Stimulated activated CD8-positive, alpha-beta memory T cell treated with anti-CD3 and anti-CD28 coated beads, Interleukin-15, amount 100 ng/mL, for 48 hours (primary cell): ENCODE measurements at regions not wholly inside any gene's neighbourhood (a gene's known extent, or its start where the extent isn't known, plus 50 kb on each side); places are given as distances from the start of the nearest gene placed in this dataset.

Experiments
- DNase-seq, 2 donors: peaks; one replicate each; pipeline ENCODE4 v3.0.0-alpha.2; 2020; ENCODE audit warnings: low read depth in 2 of 2

DNA sequence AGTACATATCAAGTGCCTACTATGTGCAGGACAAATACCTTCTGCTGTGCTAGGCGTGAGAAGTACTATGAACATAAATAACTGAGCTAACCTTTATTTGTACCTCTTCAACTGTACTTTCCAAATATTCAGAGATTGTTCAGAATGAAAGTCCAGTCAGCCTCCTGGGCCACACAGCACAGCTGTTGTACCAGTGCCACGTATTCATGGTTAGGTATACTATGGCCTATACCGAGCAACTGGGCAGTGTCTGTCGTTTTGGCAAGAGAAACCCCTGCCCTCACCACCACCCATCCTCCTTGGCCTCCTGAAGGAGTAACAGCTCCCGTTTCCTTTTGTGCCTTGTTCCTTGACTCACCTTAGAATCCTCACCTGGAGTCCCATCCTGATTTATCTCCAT is 53.0 kb downstream of the RASSF10 start:
- DNase-seq, result no peak

DNA sequence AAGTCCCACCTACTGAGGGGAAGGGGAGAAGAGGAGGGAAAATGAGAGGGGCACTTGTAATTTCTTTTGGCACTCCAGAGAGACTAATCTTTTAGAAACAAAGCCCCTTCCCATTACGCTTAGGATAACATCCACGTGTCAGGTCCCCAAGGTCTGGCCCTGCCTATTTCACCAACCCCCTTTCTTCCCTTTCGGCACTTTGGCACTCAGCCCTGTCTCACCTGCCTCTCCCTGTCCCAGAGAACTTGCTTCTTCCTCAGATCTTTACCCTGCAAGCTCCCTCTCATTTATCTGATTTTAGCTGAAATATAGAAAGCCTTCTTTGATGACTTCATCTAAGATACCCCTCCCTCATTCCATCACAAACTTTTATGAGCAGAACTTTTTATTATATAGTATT is 55.5 kb downstream of the RASSF10 start:
- no peak for DNase-seq

GRCh38 chr11:13065200-13065787 is 56.2 kb downstream of the RASSF10 start:
- DNase-seq, result no peak

- no peak for DNase-seq
These were observed 59.1 kb downstream of the RASSF10 start for GRCh38 chr11:13068211-13068610.

GRCh38 chr11:13073119-13073981 is 64.2 kb downstream of the RASSF10 start:
- DNase-seq, result no peak

DNA sequence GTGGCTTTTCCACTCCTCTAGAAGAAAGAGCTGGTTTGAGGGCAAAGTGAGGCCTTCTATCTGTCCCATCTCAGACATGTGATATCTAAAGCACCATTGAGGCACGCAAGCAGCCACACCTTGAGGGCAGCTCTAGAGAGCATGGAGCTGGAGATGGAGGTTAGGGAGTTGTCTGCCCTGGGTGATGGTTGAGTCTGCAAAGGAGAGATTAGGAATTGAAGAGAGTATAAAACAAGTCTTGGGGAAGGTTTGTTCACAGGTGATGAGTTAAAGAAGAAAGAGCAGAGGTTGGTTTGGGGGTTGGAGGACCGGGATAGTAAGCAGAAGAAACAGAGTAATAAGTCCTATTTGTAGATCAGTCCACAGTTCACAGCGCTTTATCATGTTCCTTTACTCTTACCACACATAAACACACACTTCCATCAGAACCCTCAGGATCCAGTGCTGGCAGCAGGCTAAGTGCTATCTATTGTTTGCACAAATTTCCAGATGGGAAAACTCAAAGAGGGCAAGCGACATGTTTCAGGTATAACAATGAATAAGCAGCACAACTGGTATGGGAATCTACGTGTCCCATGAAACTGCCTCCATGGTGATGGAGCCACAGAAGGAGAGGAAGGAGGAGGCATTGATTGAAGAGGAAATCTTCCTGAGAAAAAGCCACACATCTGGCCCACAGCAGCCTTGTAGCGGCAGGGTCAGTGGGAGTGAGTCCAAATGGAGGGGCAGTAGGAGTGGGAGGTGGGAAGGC is 65.8 kb downstream of the RASSF10 start:
- no peak for DNase-seq

DNA sequence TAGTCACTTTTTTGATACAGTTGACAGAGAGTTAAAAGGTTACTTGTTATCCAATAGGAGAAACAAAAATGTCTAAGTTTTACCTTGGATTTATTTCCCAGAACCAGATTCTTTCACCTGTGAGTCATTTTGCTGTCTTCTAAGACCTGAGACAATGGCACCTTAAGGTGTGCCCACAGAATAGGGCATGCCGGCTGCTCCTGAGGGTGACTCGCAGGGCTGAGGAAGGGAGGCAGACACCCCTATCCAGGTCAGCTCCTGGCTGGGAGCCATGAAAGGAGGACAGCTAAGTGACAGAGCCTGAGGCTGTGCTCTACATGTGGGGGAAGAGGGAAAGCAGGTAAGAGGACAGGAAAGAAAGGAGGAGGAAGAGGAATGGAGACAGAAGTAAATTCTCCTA is 67.8 kb downstream of the RASSF10 start:
- no peak for DNase-seq

- no peak for DNase-seq
These were observed 71.7 kb downstream of the RASSF10 start for GRCh38 chr11:13080861-13081260.

GRCh38 chr11:13082588-13082987 is 73.5 kb downstream of the RASSF10 start:
- no peak for DNase-seq

GRCh38 chr11:13090228-13090708 is 81.2 kb downstream of the RASSF10 start:
- DNase-seq, result no peak

- DNase-seq, result no peak
These were observed 82.3 kb downstream of the RASSF10 start for GRCh38 chr11:13091373-13091772.

DNA sequence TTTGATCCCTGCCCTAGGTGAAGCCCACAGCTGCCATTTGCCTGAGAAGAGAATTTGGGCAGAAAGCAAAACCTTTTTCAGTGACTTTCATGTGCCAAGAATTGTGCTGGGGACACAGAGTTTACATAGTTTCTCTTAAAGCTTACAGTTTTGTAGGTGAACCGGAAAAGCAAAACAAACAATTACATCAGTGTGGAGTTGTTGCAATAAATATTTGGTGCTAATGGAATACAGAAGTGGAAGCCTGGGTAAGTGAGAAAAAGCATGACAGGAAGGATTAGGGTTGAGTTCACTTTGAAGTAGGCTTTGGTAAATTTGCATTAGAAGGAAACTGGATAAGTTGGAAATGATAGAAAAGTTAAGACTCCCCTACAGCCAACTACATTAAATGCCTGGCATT is 82.7 kb downstream of the RASSF10 start:
- DNase-seq, result no peak

DNA sequence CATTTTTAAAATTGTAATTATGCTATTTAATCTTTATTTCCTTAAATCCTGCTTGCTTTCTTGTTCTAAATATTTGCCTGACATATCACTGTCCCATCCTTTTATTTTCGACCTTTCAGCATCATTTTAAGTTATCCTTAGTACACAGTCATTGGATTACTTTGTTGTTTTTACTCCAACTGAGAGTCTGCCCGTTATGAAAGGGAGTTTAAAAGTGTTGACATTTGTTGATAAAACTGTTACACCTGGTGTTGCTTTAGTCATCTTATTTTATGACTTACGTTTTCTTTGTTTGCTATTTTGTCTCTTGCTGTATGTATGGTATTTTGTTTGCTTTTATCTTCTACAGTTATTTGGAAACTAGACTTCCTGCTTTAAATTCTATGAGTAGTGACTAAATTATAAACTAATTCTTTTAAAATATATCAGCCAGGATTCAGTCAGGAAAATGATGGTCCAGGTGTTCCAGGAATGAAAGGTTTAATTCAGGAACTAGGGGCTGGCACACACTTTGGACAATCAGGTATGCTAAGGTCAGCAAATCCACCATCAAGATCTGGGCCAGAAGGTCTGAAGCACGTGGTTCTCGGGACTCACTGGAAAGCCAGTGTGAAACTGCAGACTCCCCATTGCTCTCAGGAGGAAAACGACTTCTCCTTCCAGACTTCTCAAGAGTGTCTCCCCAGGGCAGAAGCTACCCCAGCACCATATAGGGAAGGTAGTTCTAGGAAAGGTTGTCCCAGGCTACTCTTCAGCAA is 86.0 kb downstream of the RASSF10 start:
- DNase-seq, result no peak

- DNase-seq, result no peak
These were observed 88.9 kb downstream of the RASSF10 start for GRCh38 chr11:13098063-13098462.

DNA sequence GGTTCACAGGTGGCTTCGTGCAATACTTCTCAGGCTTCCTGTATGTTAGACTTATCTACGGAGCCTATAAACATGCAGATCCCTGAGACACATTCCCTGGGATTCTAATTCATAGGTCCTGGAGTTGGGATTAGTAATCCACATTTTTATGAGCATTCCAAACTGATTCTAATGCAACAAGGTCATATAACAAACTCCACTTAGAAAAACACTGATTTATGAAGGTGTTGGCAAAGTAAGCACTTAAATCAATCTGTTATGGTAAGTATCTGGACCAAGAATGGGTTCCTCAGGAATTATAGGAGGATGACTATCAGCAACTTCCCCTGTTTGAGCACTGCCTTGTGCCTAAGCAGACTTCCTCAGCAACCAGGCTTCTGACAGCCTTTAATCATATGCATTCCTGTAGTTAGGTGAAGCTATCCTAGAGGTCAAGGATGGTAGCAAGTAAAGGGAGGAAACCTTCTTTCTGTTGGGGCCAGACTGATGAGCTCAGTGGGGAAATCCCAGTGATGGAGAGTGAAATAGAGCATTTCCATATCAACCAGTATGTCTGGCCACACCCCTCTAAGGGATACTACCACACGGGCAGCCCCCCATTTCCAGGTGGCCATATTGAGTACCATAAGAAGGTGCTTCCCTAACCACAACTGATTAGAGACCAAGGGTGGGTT is 89.6 kb downstream of the RASSF10 start:
- DNase-seq, result no peak

GRCh38 chr11:13101644-13102512 is 92.8 kb downstream of the RASSF10 start:
- no peak for DNase-seq

- no peak for DNase-seq
These were observed 93.4 kb downstream of the RASSF10 start for GRCh38 chr11:13102513-13102840.

- no peak for DNase-seq
These were observed 93.9 kb downstream of the RASSF10 start for GRCh38 chr11:13102865-13103539.

GRCh38 chr11:13103962-13104554 is 94.9 kb downstream of the RASSF10 start:
- no peak for DNase-seq
